ENCODE measurements at regions not wholly inside any gene's neighbourhood (a gene's known extent, or its start where the extent isn't known, plus 50 kb on each side); places are given as distances from the start of the nearest gene placed in this dataset.
"Not testable (repeated sequence)": the region's sequence is repeated elsewhere in the genome, so short reads cannot be mapped to it uniquely, and the experiment has no call there.

DNA sequence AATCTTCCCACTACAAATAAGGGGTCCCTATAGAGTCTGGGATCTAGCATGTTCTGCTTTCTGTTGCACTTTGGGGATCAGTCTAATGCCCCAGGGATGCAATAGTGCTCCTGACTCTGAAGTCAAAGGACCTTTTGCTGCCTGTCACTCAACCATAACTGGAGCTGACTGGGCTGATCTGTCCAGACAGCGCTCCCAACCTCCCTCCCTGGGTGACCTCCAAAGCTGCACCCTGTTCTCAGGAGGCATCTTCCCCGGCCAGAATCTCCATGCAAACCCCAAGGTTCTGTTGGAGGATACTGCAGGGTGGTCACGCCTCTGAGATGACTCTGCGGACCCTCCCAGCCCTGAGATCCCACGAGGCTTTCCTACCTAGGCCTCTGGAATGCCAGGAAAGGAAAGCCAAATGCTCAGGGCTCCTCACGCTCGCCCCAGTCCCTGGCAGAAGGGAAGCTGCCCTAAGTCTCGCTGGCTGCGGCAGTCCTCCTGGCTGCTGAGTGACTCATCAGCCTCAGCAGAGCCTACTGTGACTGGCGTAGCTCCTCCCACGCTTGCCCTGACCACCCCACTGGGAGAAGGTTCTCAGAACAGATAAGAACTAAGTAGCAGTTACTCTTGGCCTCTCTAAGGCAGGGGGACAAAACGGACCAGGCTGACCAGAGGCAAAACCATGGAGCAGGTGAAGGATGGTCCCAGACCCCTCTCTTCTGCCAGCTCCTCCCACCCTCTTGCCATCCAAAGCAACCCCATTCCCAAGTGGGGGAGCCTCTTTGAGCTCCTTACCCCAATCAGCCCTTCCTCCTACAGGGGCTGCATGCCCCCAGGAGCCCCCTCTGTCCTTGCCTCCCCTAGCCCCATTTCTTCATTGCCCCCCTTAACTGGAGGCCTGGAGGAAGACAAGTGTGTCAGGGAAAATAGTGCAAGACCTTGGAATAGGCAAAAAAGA lies 124.1 kb upstream of the TNRC6C start:
- peak; percentile 80 for DNase-seq

GRCh38 chr17:77836557-77837041 lies 121.9 kb upstream of the TNRC6C start:
- DNase-seq, result peak; percentile 69

GRCh38 chr17:77837072-77837471 lies 121.4 kb upstream of the TNRC6C start:
- DNase-seq, result not testable (repeated sequence)

DNA sequence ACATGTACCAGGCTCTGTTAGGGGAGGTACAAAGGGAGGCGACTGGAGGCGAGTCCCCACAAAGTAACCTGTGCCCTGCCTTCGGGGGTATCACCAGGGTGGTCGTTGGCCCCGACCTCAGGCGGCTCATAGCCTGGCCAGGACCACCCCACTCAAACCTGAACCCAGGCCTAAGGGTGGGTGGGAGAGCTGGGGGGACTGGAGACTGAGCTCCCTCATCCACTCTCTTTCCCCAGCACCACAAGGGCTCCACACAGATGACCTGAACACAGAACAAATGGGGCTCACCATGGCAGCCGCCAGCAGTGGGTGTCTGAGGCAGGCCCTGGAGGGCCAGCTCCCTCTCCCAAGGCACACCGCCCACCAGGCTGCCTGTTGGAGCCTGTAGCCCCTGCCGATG lies 120.6 kb upstream of the TNRC6C start:
- DNase-seq, result no peak

GRCh38 chr17:77838748-77839697 lies 119.5 kb upstream of the TNRC6C start:
- DNase-seq, result no peak

- DNase-seq, result no peak
These were observed 118.6 kb upstream of the TNRC6C start for GRCh38 chr17:77839698-77840512.

GRCh38 chr17:77840513-77841165 lies 117.9 kb upstream of the TNRC6C start:
- no peak for DNase-seq

- no peak for DNase-seq
These were observed 116.6 kb upstream of the TNRC6C start for GRCh38 chr17:77841742-77842527.

DNA sequence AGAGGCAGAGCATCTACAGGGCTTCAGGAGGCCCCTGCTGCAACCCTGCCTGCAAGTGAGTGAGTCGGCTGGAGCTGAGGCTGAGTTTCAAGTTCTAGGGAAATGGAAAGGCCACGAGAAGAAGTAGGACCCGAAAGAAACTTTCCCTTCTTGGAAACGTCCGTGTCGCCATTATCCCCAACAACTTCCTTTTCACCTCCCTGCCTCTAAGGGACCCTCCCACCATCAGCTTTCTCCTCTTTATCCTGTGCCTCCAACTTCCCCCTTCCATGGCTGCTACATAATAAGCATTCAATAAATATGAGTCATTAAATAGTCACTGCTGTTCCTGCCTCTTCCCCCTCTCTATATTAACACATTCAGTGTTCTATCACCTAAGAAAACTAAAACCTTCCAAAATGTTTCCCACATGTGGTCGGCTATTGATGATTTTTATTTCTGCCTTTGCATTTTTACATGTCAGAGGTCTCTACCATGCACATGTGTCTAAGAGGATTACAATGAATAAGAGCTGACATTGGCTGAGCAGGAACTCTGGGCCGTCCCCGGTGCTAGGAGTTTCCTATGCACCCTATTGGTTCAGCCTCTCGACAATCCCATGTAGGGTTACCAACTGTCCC lies 115.9 kb upstream of the TNRC6C start:
- peak; percentile 33 for DNase-seq

GRCh38 chr17:77843255-77843895 lies 115.1 kb upstream of the TNRC6C start:
- DNase-seq, result peak; percentile 80

GRCh38 chr17:77843896-77844295 lies 114.6 kb upstream of the TNRC6C start:
- DNase-seq, result no peak

GRCh38 chr17:77844681-77845080 lies 113.8 kb upstream of the TNRC6C start:
- no peak for DNase-seq

GRCh38 chr17:77845541-77846225 lies 112.8 kb upstream of the TNRC6C start:
- no peak for DNase-seq

GRCh38 chr17:77846531-77847085 lies 111.9 kb upstream of the TNRC6C start:
- no peak for DNase-seq

DNA sequence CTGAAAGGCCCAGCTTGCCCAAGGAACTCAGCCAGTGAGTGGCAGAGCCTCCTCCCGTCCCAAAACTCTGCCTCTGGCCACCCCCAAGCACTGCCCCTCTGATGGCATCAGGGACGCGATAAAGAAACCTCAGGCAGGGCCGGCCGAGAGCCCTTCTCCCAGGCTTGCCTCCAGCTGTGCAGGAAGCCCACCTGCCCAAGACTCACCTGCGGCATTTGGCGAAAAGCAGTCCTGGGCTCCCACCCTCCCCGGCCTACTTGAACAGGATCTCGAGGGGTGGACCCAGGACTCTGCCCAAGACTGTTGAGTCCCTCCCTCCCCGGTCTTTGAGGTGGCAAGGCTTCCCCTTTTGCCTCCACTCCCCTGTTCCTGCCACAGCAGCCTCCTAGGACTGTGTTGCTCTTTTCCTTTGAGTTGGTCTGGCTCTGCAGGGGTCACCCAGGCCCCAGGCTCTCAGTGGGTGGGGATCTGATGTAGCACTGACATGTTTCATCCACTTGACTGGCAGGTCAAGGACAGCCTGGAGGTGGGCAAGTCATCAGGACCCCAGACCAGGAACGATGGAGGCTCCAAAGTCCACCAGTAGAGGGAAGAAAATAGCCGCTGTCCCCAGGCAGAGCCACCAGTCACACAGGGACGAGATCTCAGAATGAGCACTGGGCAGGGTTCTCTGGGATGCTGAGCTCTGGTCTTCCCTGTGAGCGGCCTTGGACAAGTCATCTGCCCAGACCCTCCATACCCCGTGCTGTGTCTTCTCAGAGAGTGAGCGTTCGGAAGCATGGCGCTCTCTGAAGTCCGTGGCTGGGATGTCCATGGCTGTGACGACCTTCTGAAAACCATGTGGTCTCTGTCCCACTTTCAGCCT lies 111.0 kb upstream of the TNRC6C start:
- DNase-seq, result no peak

GRCh38 chr17:77848257-77848656 lies 110.2 kb upstream of the TNRC6C start:
- no peak for DNase-seq

DNA sequence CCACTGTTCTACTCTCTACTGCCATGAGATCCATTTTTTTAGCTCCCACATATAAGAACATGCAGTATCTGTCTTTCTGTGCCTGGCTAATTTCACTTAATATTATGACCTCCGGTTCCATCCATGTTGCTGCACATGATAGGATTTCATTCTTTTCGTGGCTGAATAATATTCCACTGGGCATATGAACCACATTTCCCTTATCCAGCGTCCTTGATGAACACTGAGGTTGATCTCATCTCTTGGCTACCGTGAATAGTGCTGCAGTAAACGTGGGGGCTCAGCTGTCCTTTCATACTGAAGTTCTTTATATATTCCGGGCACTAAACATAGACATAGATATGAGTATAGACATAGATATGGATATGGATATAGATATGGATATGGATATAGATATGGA lies 109.3 kb upstream of the TNRC6C start:
- no peak for DNase-seq

DNA sequence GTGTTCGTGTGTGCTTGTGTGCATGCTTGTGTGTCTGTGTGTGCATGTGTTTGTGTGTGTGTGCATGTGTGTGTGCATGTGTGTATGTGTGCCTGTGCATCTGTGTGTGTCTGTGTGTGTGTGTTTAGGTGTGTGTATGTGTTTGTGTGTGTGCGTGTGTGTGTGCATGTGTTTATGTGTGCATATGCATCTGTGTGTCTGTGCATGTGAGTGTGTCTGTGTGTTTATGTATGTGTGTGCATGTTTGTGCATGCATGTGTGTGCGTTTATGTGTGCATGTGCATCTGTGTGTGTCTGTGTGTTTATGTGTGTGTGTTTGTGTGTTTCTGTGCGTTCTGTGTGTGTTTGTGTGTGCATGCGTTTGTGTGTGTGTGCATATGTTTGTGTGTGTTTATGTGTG lies 106.6 kb upstream of the TNRC6C start:
- DNase-seq, result no peak
